CD4-positive, CD25-positive, alpha-beta regulatory T cell (primary cell): ENCODE measurements at regions not wholly inside any gene's neighbourhood (a gene's known extent, or its start where the extent isn't known, plus 50 kb on each side); places are given as distances from the start of the nearest gene placed in this dataset.

Experiments
- ATAC-seq, 2 donors: fragments of 150-1000 bp; cut with Tn5 transposase; one replicate each; pipeline ENCODE4 v1.10.0; 2021; ENCODE audit warnings: low read depth in 2 of 2, moderate number of reproducible peaks in 2 of 2, moderate library complexity in 1 of 2
- DNase-seq, 3 donors: peaks; one replicate each; pipeline versions ENCODE4 v3.0.0 to v3.0.0-alpha.2; 2012 to 2022; ENCODE audit warnings: mixed read lengths in 1 of 3
- H3K27ac ChIP-seq: one replicate; pipeline ENCODE4 v1.7.0; 2013; ENCODE audit warnings: mild to moderate bottlenecking, low read length; ENCODE audit not compliant: insufficient read depth, poor library complexity, severe bottlenecking
- H3K27me3 ChIP-seq: one replicate; pipeline ENCODE4 v1.7.0; 2013; ENCODE audit warnings: low read length; ENCODE audit not compliant: control insufficient read depth, insufficient read depth
- H3K36me3 ChIP-seq: one replicate; pipeline ENCODE4 v1.7.0; 2013; ENCODE audit warnings: mild to moderate bottlenecking, low read length, moderate library complexity; ENCODE audit not compliant: control insufficient read depth, insufficient read depth
- H3K4me1 ChIP-seq: 2 replicates; pipeline ENCODE4 v1.7.0; 2013; ENCODE audit warnings: mild to moderate bottlenecking, low read length; ENCODE audit not compliant: insufficient read depth, control insufficient read depth, poor library complexity, severe bottlenecking
- H3K4me3 ChIP-seq: one replicate; pipeline ENCODE4 v1.7.0; 2013; ENCODE audit warnings: low read depth, mild to moderate bottlenecking, low read length, moderate library complexity
- H3K9me3 ChIP-seq, 2 experiments: 1 replicate in 1 of 2; 2 replicates in 1 of 2; pipeline ENCODE4 v1.7.0; 2013; ENCODE audit warnings: low read length in 2 of 2, mild to moderate bottlenecking in 1 of 2, moderate library complexity in 1 of 2; ENCODE audit not compliant: control insufficient read depth in 2 of 2
- H3K27ac Mint-ChIP-seq, 3 donors: one replicate each; pipeline ENCODE4 v1.8.0; 2020 to 2022; ENCODE audit warnings: mild to moderate bottlenecking in 3 of 3, mixed read lengths in 3 of 3, moderate library complexity in 2 of 3
- H3K27me3 Mint-ChIP-seq: one replicate; pipeline ENCODE4 v1.8.0; 2022; ENCODE audit warnings: mild to moderate bottlenecking, mixed read lengths
- H3K36me3 Mint-ChIP-seq: one replicate; pipeline ENCODE4 v1.8.0; 2020; ENCODE audit warnings: mixed read lengths
- H3K4me1 Mint-ChIP-seq, 4 donors: one replicate each; pipeline ENCODE4 v1.8.0; 2020 to 2022; ENCODE audit warnings: mixed read lengths in 4 of 4, mild to moderate bottlenecking in 1 of 4
- H3K4me3 Mint-ChIP-seq, 4 donors: one replicate each; pipeline ENCODE4 v1.8.0; 2020 to 2022; ENCODE audit warnings: mild to moderate bottlenecking in 4 of 4, mixed read lengths in 4 of 4, moderate library complexity in 3 of 4
- H3K9me3 Mint-ChIP-seq, 7 donors: one replicate each; pipeline ENCODE4 v1.8.0; 2020 to 2022; ENCODE audit warnings: mixed read lengths in 7 of 7, mild to moderate bottlenecking in 3 of 7, moderate library complexity in 2 of 7

- H3K27me3 Mint-ChIP-seq = peaks cover 5% of the 10 kb centered on the region
- Histone ChIP-seq H3K36me3 (no peaks in the 10 kb centered on the region), H3K9me3 (no peaks in the 10 kb centered on the region), H3K4me3 (no peak overlapping the region), H3K4me1 (no peaks in the 10 kb centered on the region), H3K27ac (no peak overlapping the region), H3K27me3 (no peaks in the 10 kb centered on the region)
- no peak for DNase-seq
- no peak overlapping the region for H3K27ac Mint-ChIP-seq
- H3K4me1 Mint-ChIP-seq = peaks cover 0 to 8% (median 7%) of the 10 kb centered on the region in 4 donors
- H3K4me3 Mint-ChIP-seq = no peak overlapping the region
- H3K36me3 Mint-ChIP-seq = no peaks in the 10 kb centered on the region
- no peaks in the 10 kb centered on the region for H3K9me3 Mint-ChIP-seq
- no peak for ATAC-seq
Measured at GRCh38 chr16:50476486-50477255, 71.5 kb upstream of the NKD1 start.

DNA sequence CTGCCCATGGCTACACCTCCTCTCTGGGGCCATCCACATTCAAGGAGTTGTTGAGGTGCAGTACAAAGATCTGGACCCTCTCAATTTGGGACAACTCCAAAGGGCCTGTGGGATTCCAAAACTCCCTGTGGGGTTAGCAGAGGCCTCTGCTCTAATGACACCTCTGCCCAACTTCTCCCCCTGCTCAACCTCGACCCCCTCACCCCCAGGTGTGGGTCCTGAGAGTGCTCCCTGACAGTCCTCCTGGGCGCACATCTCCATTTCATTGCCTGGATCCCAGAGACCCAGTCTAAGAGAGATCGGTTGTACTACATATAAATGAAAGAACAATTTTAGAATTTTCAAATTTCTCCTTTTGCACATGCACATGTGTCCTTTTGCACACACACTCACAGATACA, 73.0 kb upstream of the NKD1 start:
- DNase-seq (no peak), ATAC-seq (no peak)
- no peaks in the 10 kb centered on the region for H3K4me1 ChIP-seq
- peaks cover 0 to 8% (median 7%) of the 10 kb centered on the region in 4 donors for H3K4me1 Mint-ChIP-seq
- H3K4me3 Mint-ChIP-seq = no peak overlapping the region
- H3K9me3 ChIP-seq = no peaks in the 10 kb centered on the region
- H3K27ac Mint-ChIP-seq = no peak overlapping the region
- H3K27me3 ChIP-seq = no peaks in the 10 kb centered on the region
- no peaks in the 10 kb centered on the region for H3K36me3 ChIP-seq
- H3K9me3 Mint-ChIP-seq = no peaks in the 10 kb centered on the region
- no peaks in the 10 kb centered on the region for H3K36me3 Mint-ChIP-seq
- H3K4me3 ChIP-seq = no peak overlapping the region
- no peak overlapping the region for H3K27ac ChIP-seq
- H3K27me3 Mint-ChIP-seq = peaks cover 11% of the 10 kb centered on the region

DNA sequence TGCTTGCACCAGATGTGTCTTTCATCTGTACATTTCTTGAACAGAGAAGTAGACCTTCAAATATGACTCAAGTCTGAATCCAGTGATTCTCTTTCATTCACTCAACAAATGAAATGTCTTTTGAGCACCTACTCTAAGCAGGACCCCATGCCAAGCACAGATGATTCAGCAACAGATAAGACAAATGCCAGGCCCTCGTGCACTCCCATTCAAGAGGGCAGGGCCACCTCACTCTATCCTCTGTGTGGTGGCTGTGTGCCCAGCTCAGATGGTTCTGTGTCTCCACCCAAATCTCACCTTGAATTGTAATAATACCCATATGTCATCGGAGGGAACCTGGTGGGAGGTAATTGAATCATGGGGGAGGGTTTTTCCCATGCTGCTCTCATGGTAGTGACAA, 74.1 kb upstream of the NKD1 start:
- ATAC-seq (no peak), DNase-seq (no peak)
- no peak overlapping the region for H3K27ac ChIP-seq
- no peaks in the 10 kb centered on the region for H3K4me1 ChIP-seq
- no peaks in the 10 kb centered on the region for H3K9me3 ChIP-seq
- Mint-ChIP-seq H3K4me3 (no peak overlapping the region), H3K9me3 (no peaks in the 10 kb centered on the region), H3K27me3 (peaks cover 14% of the 10 kb centered on the region), H3K27ac (no peak overlapping the region), H3K4me1 (peaks cover 0 to 8% (median 5%) of the 10 kb centered on the region in 4 donors), H3K36me3 (no peaks in the 10 kb centered on the region)
- H3K36me3 ChIP-seq = no peaks in the 10 kb centered on the region
- no peaks in the 10 kb centered on the region for H3K27me3 ChIP-seq
- no peak overlapping the region for H3K4me3 ChIP-seq

DNA sequence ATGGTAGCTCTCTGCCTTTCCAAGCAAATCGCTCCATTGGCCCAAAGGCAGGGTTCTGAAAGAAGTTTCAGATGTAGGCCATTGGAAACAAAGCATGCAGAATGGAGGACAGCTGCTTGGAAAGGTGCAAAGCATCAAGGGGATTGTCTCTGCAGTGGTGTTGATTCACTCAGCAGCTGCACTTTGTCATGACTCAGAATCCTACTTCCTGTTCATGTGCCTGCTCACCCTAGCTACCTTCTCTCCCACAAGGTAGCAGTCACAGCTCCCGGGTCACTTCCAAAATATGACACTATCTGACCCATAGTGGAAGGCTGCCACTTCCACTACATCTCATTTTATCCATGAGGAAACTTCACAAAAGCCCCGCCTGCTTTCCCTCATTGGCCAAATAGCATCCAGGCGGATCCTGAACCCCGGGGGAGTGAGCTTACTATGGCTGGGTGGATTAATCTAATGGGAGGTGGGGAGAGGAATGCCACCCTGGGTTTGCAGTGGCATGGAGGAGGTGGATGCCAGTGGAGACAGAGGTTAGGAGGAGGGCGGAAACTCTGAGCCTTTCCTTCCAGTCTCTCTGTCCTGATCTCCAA, 74.7 kb upstream of the NKD1 start:
- DNase-seq (peak in 1 of 3 donors; percentile 50), ATAC-seq (peak; percentile 66 to 75)
- no peak overlapping the region for H3K4me3 ChIP-seq
- peaks cover 0 to 14% (median 8%) of the 10 kb centered on the region in 4 donors for H3K4me1 Mint-ChIP-seq
- H3K4me3 Mint-ChIP-seq = no peak overlapping the region
- no peaks in the 10 kb centered on the region for H3K36me3 Mint-ChIP-seq
- no peaks in the 10 kb centered on the region for H3K9me3 Mint-ChIP-seq
- H3K9me3 ChIP-seq = no peaks in the 10 kb centered on the region
- H3K27ac Mint-ChIP-seq = peak overlapping the region in 1 of 3 donors; percentile 76
- peaks cover 19% of the 10 kb centered on the region for H3K27me3 Mint-ChIP-seq
- no peaks in the 10 kb centered on the region for H3K36me3 ChIP-seq
- no peaks in the 10 kb centered on the region for H3K4me1 ChIP-seq
- no peak overlapping the region for H3K27ac ChIP-seq
- H3K27me3 ChIP-seq = no peaks in the 10 kb centered on the region

DNA sequence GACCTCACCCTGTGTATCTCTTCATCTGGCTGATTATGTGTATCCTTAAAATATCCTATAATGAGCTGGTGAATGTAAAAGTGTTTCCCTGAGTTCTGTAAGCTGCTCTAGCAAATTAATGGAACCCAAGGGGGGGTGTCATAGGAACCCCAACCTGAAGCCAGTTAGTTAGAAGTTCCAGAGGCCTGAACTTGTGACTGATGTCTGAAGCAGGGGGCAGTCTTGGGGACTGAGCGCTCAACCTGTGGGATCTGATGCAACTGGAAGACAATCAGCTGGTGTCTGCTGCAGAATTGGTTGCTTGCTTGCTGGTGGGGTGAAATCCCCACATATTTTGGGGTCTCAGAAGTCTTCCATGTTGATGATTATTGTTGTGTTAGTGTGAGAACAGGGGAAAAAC, 75.7 kb upstream of the NKD1 start:
- peaks cover 2% of the 10 kb centered on the region for H3K27me3 ChIP-seq
- Mint-ChIP-seq H3K4me1 (peaks cover 0 to 18% (median 11%) of the 10 kb centered on the region in 4 donors), H3K4me3 (no peak overlapping the region), H3K27me3 (peaks cover 24% of the 10 kb centered on the region), H3K9me3 (no peaks in the 10 kb centered on the region), H3K36me3 (no peaks in the 10 kb centered on the region), H3K27ac (no peak overlapping the region)
- H3K4me1 ChIP-seq = peaks cover 3% of the 10 kb centered on the region
- no peak overlapping the region for H3K4me3 ChIP-seq
- no peak for DNase-seq
- no peaks in the 10 kb centered on the region for H3K36me3 ChIP-seq
- H3K27ac ChIP-seq = no peak overlapping the region
- no peak for ATAC-seq
- H3K9me3 ChIP-seq = no peaks in the 10 kb centered on the region

DNA sequence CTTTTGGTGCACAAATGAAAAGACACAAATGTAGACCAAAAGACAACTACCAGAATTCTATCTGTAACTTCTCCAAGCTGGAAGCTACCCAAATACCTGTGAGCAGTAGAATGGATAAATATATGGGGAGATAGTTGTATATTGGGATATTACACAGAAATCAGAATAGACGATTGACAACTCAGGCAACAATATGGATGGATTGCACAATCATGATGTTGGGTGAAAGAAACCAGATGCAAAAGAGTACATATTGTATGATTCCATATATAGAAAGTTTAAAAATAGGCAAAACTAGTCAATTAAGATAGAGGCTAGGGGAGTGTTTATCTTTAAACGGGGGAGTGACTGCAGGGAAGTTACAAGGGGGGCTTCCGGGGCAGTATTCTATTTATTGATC, 77.5 kb upstream of the NKD1 start:
- ATAC-seq = no peak

GRCh38 chr16:50469744-50470321, 78.4 kb upstream of the NKD1 start:
- no peak overlapping the region for H3K4me3 ChIP-seq
- H3K27ac ChIP-seq = no peak overlapping the region
- Mint-ChIP-seq H3K27me3 (peaks cover 41% of the 10 kb centered on the region), H3K9me3 (no peaks in the 10 kb centered on the region), H3K4me3 (no peak overlapping the region), H3K27ac (no peak overlapping the region), H3K4me1 (peaks cover 0 to 23% (median 12%) of the 10 kb centered on the region in 4 donors), H3K36me3 (no peaks in the 10 kb centered on the region)
- peaks cover 3% of the 10 kb centered on the region for H3K4me1 ChIP-seq
- no peaks in the 10 kb centered on the region for H3K36me3 ChIP-seq
- no peak for DNase-seq
- ATAC-seq = no peak
- H3K27me3 ChIP-seq = peaks cover 4% of the 10 kb centered on the region
- no peaks in the 10 kb centered on the region for H3K9me3 ChIP-seq

More for the DNA sequence above, 77.5 kb upstream of the NKD1 start:
- H3K9me3 Mint-ChIP-seq = no peaks in the 10 kb centered on the region
- no peaks in the 10 kb centered on the region for H3K36me3 Mint-ChIP-seq
- H3K27me3 ChIP-seq = peaks cover 4% of the 10 kb centered on the region
- H3K4me3 Mint-ChIP-seq = no peak overlapping the region
- no peaks in the 10 kb centered on the region for H3K9me3 ChIP-seq
- DNase-seq = no peak
- peaks cover 41% of the 10 kb centered on the region for H3K27me3 Mint-ChIP-seq
- H3K27ac ChIP-seq = no peak overlapping the region
- no peaks in the 10 kb centered on the region for H3K36me3 ChIP-seq
- H3K4me3 ChIP-seq = no peak overlapping the region
- H3K4me1 ChIP-seq = peaks cover 3% of the 10 kb centered on the region
- H3K4me1 Mint-ChIP-seq = peaks cover 0 to 23% (median 12%) of the 10 kb centered on the region in 4 donors
- H3K27ac Mint-ChIP-seq = no peak overlapping the region
